Bronchial epithelial cell (primary cell): ENCODE measurements at regions not wholly inside any gene's neighbourhood (a gene's known extent, or its start where the extent isn't known, plus 50 kb on each side); places are given as distances from the start of the nearest gene placed in this dataset.

Experiments used
- DNase-seq: peaks from one replicate; pipeline ENCODE4 v3.0.0-alpha.2; 2010; ENCODE audit warnings: low read depth
- FAIRE-seq: peaks from 2 replicates; lab custom pipeline; 2011; peaks lifted over from hg19 to GRCh38; lab: Jason Lieb, UNC
- H3K27me3 ChIP-seq: 2 replicates; pipeline ENCODE4 v1.5.1; 2011; ENCODE audit warnings: low read length; ENCODE audit not compliant: control insufficient read depth, insufficient read depth
- H3K36me3 ChIP-seq: 2 replicates; pipeline ENCODE4 v1.5.1; 2011; ENCODE audit warnings: low read length; ENCODE audit not compliant: control insufficient read depth, insufficient read depth
- H3K4me3 ChIP-seq: 2 replicates; pipeline ENCODE4 v1.5.1; 2011; ENCODE audit warnings: mild to moderate bottlenecking, low read depth, low read length, control low read depth
- CTCF ChIP-seq: IDR thresholded peaks from 2 replicates; pipeline ENCODE4 v1.5.1; 2011; ENCODE audit warnings: mild to moderate bottlenecking, moderate library complexity, low read length, control low read depth, inconsistent platforms; ENCODE audit not compliant: insufficient read depth, severe bottlenecking

- peaks cover 2% of the 10 kb centered on the region for H3K27me3 ChIP-seq
- FAIRE-seq (no peak), DNase-seq (peak; percentile 53)
- no peaks in the 10 kb centered on the region for H3K36me3 ChIP-seq
- TF ChIP-seq CTCF = peak; percentile 89
- H3K4me3 ChIP-seq = no peak overlapping the region
These were observed 141.5 kb downstream of the ANKRD60 start for GRCh38 chr20:58086763-58087561.

GRCh38 chr20:58084966-58085365 lies 143.5 kb downstream of the ANKRD60 start:
- FAIRE-seq (no peak), DNase-seq (peak; percentile 18)

GRCh38 chr20:58084566-58084965 lies 143.9 kb downstream of the ANKRD60 start:
- no peak overlapping the region for H3K4me3 ChIP-seq
- H3K36me3 ChIP-seq = no peaks in the 10 kb centered on the region
- DNase-seq = no peak
- H3K27me3 ChIP-seq = no peaks in the 10 kb centered on the region
- TF ChIP-seq CTCF = no peak
- no peak for FAIRE-seq

More at GRCh38 chr20:58084966-58085365, 143.5 kb downstream of the ANKRD60 start:
- H3K4me3 ChIP-seq = no peak overlapping the region
- H3K27me3 ChIP-seq = no peaks in the 10 kb centered on the region
- H3K36me3 ChIP-seq = no peaks in the 10 kb centered on the region
- no peak for TF ChIP-seq CTCF

- TF ChIP-seq CTCF = no peak
- Histone ChIP-seq H3K36me3 (no peaks in the 10 kb centered on the region), H3K4me3 (no peak overlapping the region), H3K27me3 (no peaks in the 10 kb centered on the region)
- FAIRE-seq (no peak), DNase-seq (peak; percentile 29)
These were observed 146.6 kb downstream of the ANKRD60 start for GRCh38 chr20:58081846-58082245.

GRCh38 chr20:58078741-58079522 lies 149.5 kb downstream of the ANKRD60 start:
- Histone ChIP-seq H3K36me3 (no peaks in the 10 kb centered on the region), H3K27me3 (peaks cover 3% of the 10 kb centered on the region), H3K4me3 (no peak overlapping the region)
- no peak for TF ChIP-seq CTCF
- FAIRE-seq = no peak
- DNase-seq = peak; percentile 41
